Activated naive CD4-positive, alpha-beta T cell treated with anti-CD3 and anti-CD28 coated beads, Interleukin-2, amount 50 U/mL, for 24 hours (primary cell): ENCODE measurements at regions not wholly inside any gene's neighbourhood (a gene's known extent, or its start where the extent isn't known, plus 50 kb on each side); places are given as distances from the start of the nearest gene placed in this dataset.
"Not testable (repeated sequence)": the region's sequence is repeated elsewhere in the genome, so short reads cannot be mapped to it uniquely, and the experiment has no call there.

Experiments used
- H3K27ac Mint-ChIP-seq: one replicate; pipeline ENCODE4 v1.8.0; 2021; ENCODE audit warnings: mild to moderate bottlenecking, mixed read lengths
- H3K27me3 Mint-ChIP-seq: one replicate; pipeline ENCODE4 v1.8.0; 2021; ENCODE audit warnings: mixed read lengths
- H3K36me3 Mint-ChIP-seq: one replicate; pipeline ENCODE4 v1.8.0; 2021; ENCODE audit warnings: mixed read lengths
- H3K4me1 Mint-ChIP-seq: one replicate; pipeline ENCODE4 v1.8.0; 2021; ENCODE audit warnings: mixed read lengths
- H3K4me3 Mint-ChIP-seq: one replicate; pipeline ENCODE4 v1.8.0; 2021; ENCODE audit warnings: mild to moderate bottlenecking, mixed read lengths
- H3K9me3 Mint-ChIP-seq: one replicate; pipeline ENCODE4 v1.8.0; 2021; ENCODE audit warnings: mixed read lengths

GRCh38 chr3:188003188-188004171, 150.5 kb upstream of the LPP start:
- Mint-ChIP-seq H3K4me3 (no peak overlapping the region), H3K4me1 (peaks cover 51% of the 10 kb centered on the region), H3K36me3 (peaks cover 1% of the 10 kb centered on the region), H3K9me3 (no peaks in the 10 kb centered on the region), H3K27me3 (no peaks in the 10 kb centered on the region), H3K27ac (no peak overlapping the region)

GRCh38 chr3:188006726-188007393, 147.1 kb upstream of the LPP start:
- Mint-ChIP-seq H3K9me3 (no peaks in the 10 kb centered on the region), H3K27ac (no peak overlapping the region), H3K4me1 (peaks cover 18% of the 10 kb centered on the region), H3K36me3 (no peaks in the 10 kb centered on the region), H3K4me3 (no peak overlapping the region), H3K27me3 (no peaks in the 10 kb centered on the region)

- Mint-ChIP-seq H3K27ac (no peak overlapping the region), H3K4me3 (no peak overlapping the region), H3K4me1 (peaks cover 12% of the 10 kb centered on the region), H3K9me3 (no peaks in the 10 kb centered on the region), H3K36me3 (no peaks in the 10 kb centered on the region), H3K27me3 (no peaks in the 10 kb centered on the region)
These were observed 146.1 kb upstream of the LPP start for GRCh38 chr3:188007897-188008296.

GRCh38 chr3:188008582-188009213, 145.3 kb upstream of the LPP start:
- Mint-ChIP-seq H3K27me3 (no peaks in the 10 kb centered on the region), H3K4me1 (peaks cover 8% of the 10 kb centered on the region), H3K9me3 (no peaks in the 10 kb centered on the region), H3K36me3 (no peaks in the 10 kb centered on the region), H3K4me3 (no peak overlapping the region), H3K27ac (peak overlapping the region; percentile 13)

GRCh38 chr3:188010478-188010877, 143.5 kb upstream of the LPP start:
- no peaks in the 10 kb centered on the region for H3K27me3 Mint-ChIP-seq
- H3K9me3 Mint-ChIP-seq = no peaks in the 10 kb centered on the region
- no peak overlapping the region for H3K27ac Mint-ChIP-seq
- no peaks in the 10 kb centered on the region for H3K36me3 Mint-ChIP-seq
- H3K4me1 Mint-ChIP-seq = peaks cover 8% of the 10 kb centered on the region
- H3K4me3 Mint-ChIP-seq = no peak overlapping the region

- peaks cover 3% of the 10 kb centered on the region for H3K36me3 Mint-ChIP-seq
- no peak overlapping the region for H3K4me3 Mint-ChIP-seq
- peaks cover 6% of the 10 kb centered on the region for H3K9me3 Mint-ChIP-seq
- H3K27me3 Mint-ChIP-seq = peaks cover 2% of the 10 kb centered on the region
- no peaks in the 10 kb centered on the region for H3K4me1 Mint-ChIP-seq
- peak overlapping the region; percentile 59 for H3K27ac Mint-ChIP-seq
These were observed 134.2 kb upstream of the LPP start for GRCh38 chr3:188019727-188020126.

- peaks cover 2% of the 10 kb centered on the region for H3K27me3 Mint-ChIP-seq
- H3K27ac Mint-ChIP-seq = no peak overlapping the region
- no peak overlapping the region for H3K4me3 Mint-ChIP-seq
- H3K36me3 Mint-ChIP-seq = peaks cover 3% of the 10 kb centered on the region
- H3K4me1 Mint-ChIP-seq = no peaks in the 10 kb centered on the region
- peaks cover 6% of the 10 kb centered on the region for H3K9me3 Mint-ChIP-seq
These were observed 132.9 kb upstream of the LPP start for GRCh38 chr3:188021041-188021440.

- H3K4me3 Mint-ChIP-seq = no peak overlapping the region
- H3K27me3 Mint-ChIP-seq = peaks cover 2% of the 10 kb centered on the region
- H3K9me3 Mint-ChIP-seq = peaks cover 6% of the 10 kb centered on the region
- no peaks in the 10 kb centered on the region for H3K4me1 Mint-ChIP-seq
- peaks cover 3% of the 10 kb centered on the region for H3K36me3 Mint-ChIP-seq
- H3K27ac Mint-ChIP-seq = no peak overlapping the region
These were observed 132.4 kb upstream of the LPP start for GRCh38 chr3:188021502-188022040.

- not testable (repeated sequence) for H3K27me3 Mint-ChIP-seq, H3K4me3 Mint-ChIP-seq, H3K36me3 Mint-ChIP-seq, H3K4me1 Mint-ChIP-seq, H3K27ac Mint-ChIP-seq, H3K9me3 Mint-ChIP-seq
These were observed 131.1 kb upstream of the LPP start for GRCh38 chr3:188022902-188023301.

- Mint-ChIP-seq H3K36me3 (no peaks in the 10 kb centered on the region), H3K27ac (no peak overlapping the region), H3K27me3 (no peaks in the 10 kb centered on the region), H3K4me3 (no peak overlapping the region), H3K9me3 (peaks cover 6% of the 10 kb centered on the region), H3K4me1 (no peaks in the 10 kb centered on the region)
These were observed 128.4 kb upstream of the LPP start for GRCh38 chr3:188025555-188025954.

- Mint-ChIP-seq H3K36me3 (no peaks in the 10 kb centered on the region), H3K9me3 (no peaks in the 10 kb centered on the region), H3K27me3 (no peaks in the 10 kb centered on the region), H3K4me1 (no peaks in the 10 kb centered on the region), H3K4me3 (no peak overlapping the region), H3K27ac (no peak overlapping the region)
These were observed 127.6 kb upstream of the LPP start for GRCh38 chr3:188026191-188026968.

GRCh38 chr3:188031121-188031520, 122.8 kb upstream of the LPP start:
- Mint-ChIP-seq H3K4me1 (no peaks in the 10 kb centered on the region), H3K36me3 (no peaks in the 10 kb centered on the region), H3K27ac (no peak overlapping the region), H3K27me3 (no peaks in the 10 kb centered on the region), H3K9me3 (no peaks in the 10 kb centered on the region), H3K4me3 (no peak overlapping the region)

- no peaks in the 10 kb centered on the region for H3K27me3 Mint-ChIP-seq
- H3K27ac Mint-ChIP-seq = no peak overlapping the region
- H3K4me3 Mint-ChIP-seq = no peak overlapping the region
- no peaks in the 10 kb centered on the region for H3K36me3 Mint-ChIP-seq
- H3K4me1 Mint-ChIP-seq = no peaks in the 10 kb centered on the region
- no peaks in the 10 kb centered on the region for H3K9me3 Mint-ChIP-seq
These were observed 119.0 kb upstream of the LPP start for GRCh38 chr3:188034989-188035388.

GRCh38 chr3:188036375-188037194, 117.4 kb upstream of the LPP start:
- Mint-ChIP-seq H3K27me3 (no peaks in the 10 kb centered on the region), H3K36me3 (peaks cover 2% of the 10 kb centered on the region), H3K9me3 (no peaks in the 10 kb centered on the region), H3K27ac (no peak overlapping the region), H3K4me3 (no peak overlapping the region), H3K4me1 (peaks cover 4% of the 10 kb centered on the region)
